ENCODE measurements at regions not wholly inside any gene's neighbourhood (a gene's known extent, or its start where the extent isn't known, plus 50 kb on each side); places are given as distances from the start of the nearest gene placed in this dataset.

GRCh38 chr4:116925900-116926457, 159.4 kb downstream of the TRAM1L1 start:
- no peak for TF ChIP-seq POLR2A (IDR thresholded peaks at IDR 0.05; ENCODE audit: low read depth, low read length)
- no peak for TF ChIP-seq POLR2AphosphoS5 (IDR thresholded peaks at IDR 0.05; ENCODE audit: low read depth, low read length)
- TF ChIP-seq TAF1 (IDR thresholded peaks at IDR 0.05; ENCODE audit: low read depth, low read length), result no peak
- no peak for TF ChIP-seq SPI1 (IDR thresholded peaks at IDR 0.05; ENCODE audit: low read depth, low read length)
- no peak for TF ChIP-seq POU2F2 (IDR thresholded peaks at IDR 0.05; ENCODE audit: low read depth, low read length)

Measured in GM12891 (cell line).